ENCODE measurements at regions not wholly inside any gene's neighbourhood (a gene's known extent, or its start where the extent isn't known, plus 50 kb on each side); places are given as distances from the start of the nearest gene placed in this dataset.

DNA sequence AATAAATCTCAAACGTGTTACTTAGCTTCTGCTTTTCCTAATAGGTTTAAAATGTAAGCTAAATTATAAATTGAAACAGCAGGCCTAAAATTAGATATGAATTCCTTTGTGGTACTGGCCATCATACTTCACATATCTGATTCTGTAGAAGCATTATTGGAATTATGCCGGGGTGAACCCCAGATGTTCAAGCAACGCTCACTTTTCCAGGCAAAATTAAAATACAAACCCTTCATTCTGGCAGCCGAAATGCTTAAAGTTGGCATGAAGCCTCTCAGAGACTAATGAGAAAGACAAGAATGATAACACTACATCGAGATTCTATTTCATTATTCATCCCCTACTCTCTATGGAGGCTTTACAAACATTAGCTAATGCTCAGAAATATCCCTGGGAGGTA, 1352.7 kb upstream of the ADGRL2 start:
- Histone ChIP-seq H3K4me1 (ENCODE audit: control insufficient read depth in 2 of 2, insufficient read depth in 2 of 2, low read length in 2 of 2) (no peaks in the 10 kb centered on the region), H3K9ac (ENCODE audit: low read depth in 1 of 2, low read length in 2 of 2) (no peak overlapping the region), H3K36me3 (ENCODE audit: control insufficient read depth in 2 of 2, insufficient read depth in 2 of 2, low read length in 2 of 2) (no peaks in the 10 kb centered on the region), H3K4me3 (ENCODE audit: low read length in 2 of 2) (no peak overlapping the region), H3K9me3 (ENCODE audit: control insufficient read depth in 2 of 2, low read length in 2 of 2) (no peaks in the 10 kb centered on the region), H3K27ac (ENCODE audit: low read depth in 2 of 2, low read length in 2 of 2) (no peak overlapping the region), H3K27me3 (ENCODE audit: control insufficient read depth in 2 of 2, insufficient read depth in 2 of 2, low read length in 2 of 2) (no peaks in the 10 kb centered on the region)

GRCh38 chr1:80447526-80447925, 1353.2 kb upstream of the ADGRL2 start:
- Histone ChIP-seq H3K27ac (ENCODE audit: low read depth in 2 of 2, low read length in 2 of 2) (no peak overlapping the region), H3K4me1 (ENCODE audit: control insufficient read depth in 2 of 2, insufficient read depth in 2 of 2, low read length in 2 of 2) (no peaks in the 10 kb centered on the region), H3K4me3 (ENCODE audit: low read length in 2 of 2) (no peak overlapping the region), H3K9me3 (ENCODE audit: control insufficient read depth in 2 of 2, low read length in 2 of 2) (no peaks in the 10 kb centered on the region), H3K9ac (ENCODE audit: low read depth in 1 of 2, low read length in 2 of 2) (no peak overlapping the region), H3K36me3 (ENCODE audit: control insufficient read depth in 2 of 2, insufficient read depth in 2 of 2, low read length in 2 of 2) (no peaks in the 10 kb centered on the region), H3K27me3 (ENCODE audit: control insufficient read depth in 2 of 2, insufficient read depth in 2 of 2, low read length in 2 of 2) (no peaks in the 10 kb centered on the region)

DNA sequence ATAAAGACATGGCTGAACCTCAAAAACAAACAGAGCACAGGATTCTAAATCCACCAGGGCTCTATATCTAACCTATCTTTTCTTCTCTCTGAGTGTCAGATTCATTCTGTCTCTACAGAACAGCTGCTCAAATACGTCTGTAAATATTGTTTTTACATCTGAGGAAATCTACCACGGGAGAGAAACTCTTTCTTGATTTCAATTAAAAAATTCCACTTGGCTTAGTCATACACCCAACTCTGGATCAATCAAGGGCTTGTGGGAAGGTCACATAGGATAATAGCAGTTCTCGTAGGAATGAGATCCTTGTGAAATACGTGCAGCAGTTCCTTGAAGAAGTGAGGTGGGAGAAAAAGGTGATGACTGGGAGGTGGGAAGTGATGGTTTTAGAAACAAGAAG, 1355.7 kb upstream of the ADGRL2 start:
- Histone ChIP-seq H3K4me3 (ENCODE audit: low read length in 2 of 2) (no peak overlapping the region), H3K4me1 (ENCODE audit: control insufficient read depth in 2 of 2, insufficient read depth in 2 of 2, low read length in 2 of 2) (no peaks in the 10 kb centered on the region), H3K9me3 (ENCODE audit: control insufficient read depth in 2 of 2, low read length in 2 of 2) (no peaks in the 10 kb centered on the region), H3K27ac (ENCODE audit: low read depth in 2 of 2, low read length in 2 of 2) (no peak overlapping the region), H3K36me3 (ENCODE audit: control insufficient read depth in 2 of 2, insufficient read depth in 2 of 2, low read length in 2 of 2) (no peaks in the 10 kb centered on the region), H3K9ac (ENCODE audit: low read depth in 1 of 2, low read length in 2 of 2) (no peak overlapping the region), H3K27me3 (ENCODE audit: control insufficient read depth in 2 of 2, insufficient read depth in 2 of 2, low read length in 2 of 2) (no peaks in the 10 kb centered on the region)

GRCh38 chr1:80444171-80444570, 1356.6 kb upstream of the ADGRL2 start:
- no peaks in the 10 kb centered on the region for H3K9me3 ChIP-seq (ENCODE audit: control insufficient read depth in 2 of 2, low read length in 2 of 2)
- no peaks in the 10 kb centered on the region for H3K36me3 ChIP-seq (ENCODE audit: control insufficient read depth in 2 of 2, insufficient read depth in 2 of 2, low read length in 2 of 2)
- H3K27ac ChIP-seq (ENCODE audit: low read depth in 2 of 2, low read length in 2 of 2) = no peak overlapping the region
- no peaks in the 10 kb centered on the region for H3K4me1 ChIP-seq (ENCODE audit: control insufficient read depth in 2 of 2, insufficient read depth in 2 of 2, low read length in 2 of 2)
- no peaks in the 10 kb centered on the region for H3K27me3 ChIP-seq (ENCODE audit: control insufficient read depth in 2 of 2, insufficient read depth in 2 of 2, low read length in 2 of 2)
- no peak overlapping the region for H3K4me3 ChIP-seq (ENCODE audit: low read length in 2 of 2)
- H3K9ac ChIP-seq (ENCODE audit: low read depth in 1 of 2, low read length in 2 of 2) = no peak overlapping the region

DNA sequence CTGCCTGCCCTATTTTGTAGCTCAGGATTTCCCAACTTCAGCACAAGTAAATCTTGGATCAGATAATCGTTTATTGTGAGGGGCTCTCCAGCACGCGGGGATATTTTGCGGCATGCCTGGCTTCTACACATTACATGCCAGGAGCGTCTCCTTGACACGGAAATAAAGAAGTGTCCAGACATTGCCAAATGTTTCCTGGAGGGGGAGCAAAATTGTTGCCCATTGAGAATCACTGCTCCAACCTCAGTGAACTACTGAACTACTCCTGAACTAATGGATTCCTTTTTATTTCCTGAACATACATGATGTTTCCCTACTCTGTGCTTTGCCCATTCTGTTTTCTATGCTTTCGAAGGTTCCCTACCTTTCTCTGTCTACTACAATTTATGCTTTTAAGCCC, 1359.1 kb upstream of the ADGRL2 start:
- H3K9ac ChIP-seq (ENCODE audit: low read depth in 1 of 2, low read length in 2 of 2) = no peak overlapping the region
- no peaks in the 10 kb centered on the region for H3K9me3 ChIP-seq (ENCODE audit: control insufficient read depth in 2 of 2, low read length in 2 of 2)
- no peak overlapping the region for H3K27ac ChIP-seq (ENCODE audit: low read depth in 2 of 2, low read length in 2 of 2)
- no peaks in the 10 kb centered on the region for H3K27me3 ChIP-seq (ENCODE audit: control insufficient read depth in 2 of 2, insufficient read depth in 2 of 2, low read length in 2 of 2)
- H3K36me3 ChIP-seq (ENCODE audit: control insufficient read depth in 2 of 2, insufficient read depth in 2 of 2, low read length in 2 of 2) = no peaks in the 10 kb centered on the region
- H3K4me1 ChIP-seq (ENCODE audit: control insufficient read depth in 2 of 2, insufficient read depth in 2 of 2, low read length in 2 of 2) = no peaks in the 10 kb centered on the region
- H3K4me3 ChIP-seq (ENCODE audit: low read length in 2 of 2) = no peak overlapping the region

GRCh38 chr1:80436851-80437250, 1363.9 kb upstream of the ADGRL2 start:
- Histone ChIP-seq H3K9me3 (ENCODE audit: control insufficient read depth in 2 of 2, low read length in 2 of 2) (peaks cover 0 to 2% of the 10 kb centered on the region in 2 donors), H3K4me1 (ENCODE audit: control insufficient read depth in 2 of 2, insufficient read depth in 2 of 2, low read length in 2 of 2) (no peaks in the 10 kb centered on the region), H3K4me3 (ENCODE audit: low read length in 2 of 2) (no peak overlapping the region), H3K36me3 (ENCODE audit: control insufficient read depth in 2 of 2, insufficient read depth in 2 of 2, low read length in 2 of 2) (no peaks in the 10 kb centered on the region), H3K27ac (ENCODE audit: low read depth in 2 of 2, low read length in 2 of 2) (no peak overlapping the region), H3K27me3 (ENCODE audit: control insufficient read depth in 2 of 2, insufficient read depth in 2 of 2, low read length in 2 of 2) (no peaks in the 10 kb centered on the region), H3K9ac (ENCODE audit: low read depth in 1 of 2, low read length in 2 of 2) (no peak overlapping the region)

DNA sequence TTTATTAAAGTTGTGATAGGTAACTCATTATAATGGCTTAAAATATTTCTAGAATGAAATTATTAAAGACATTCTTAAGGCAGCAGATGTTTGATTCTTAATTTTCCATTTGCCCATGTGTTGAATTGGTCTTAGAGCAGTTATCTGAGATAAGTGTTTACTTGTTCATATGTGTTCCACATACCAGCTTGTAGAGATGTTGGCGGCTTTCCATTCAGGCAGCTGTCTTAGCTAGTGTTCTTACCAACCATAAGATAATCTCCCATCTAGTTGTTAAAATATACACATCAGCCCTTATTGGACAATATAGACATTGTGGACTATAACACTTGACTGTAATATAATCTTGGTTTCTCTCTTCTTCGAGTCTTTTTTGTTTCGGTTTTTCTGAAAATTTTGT, 1372.9 kb upstream of the ADGRL2 start:
- H3K4me1 ChIP-seq (ENCODE audit: control insufficient read depth in 2 of 2, insufficient read depth in 2 of 2, low read length in 2 of 2) = no peaks in the 10 kb centered on the region
- H3K36me3 ChIP-seq (ENCODE audit: control insufficient read depth in 2 of 2, insufficient read depth in 2 of 2, low read length in 2 of 2) = no peaks in the 10 kb centered on the region
- no peak overlapping the region for H3K4me3 ChIP-seq (ENCODE audit: low read length in 2 of 2)
- H3K27ac ChIP-seq (ENCODE audit: low read depth in 2 of 2, low read length in 2 of 2) = no peak overlapping the region
- no peak overlapping the region for H3K9ac ChIP-seq (ENCODE audit: low read depth in 1 of 2, low read length in 2 of 2)
- no peaks in the 10 kb centered on the region for H3K9me3 ChIP-seq (ENCODE audit: control insufficient read depth in 2 of 2, low read length in 2 of 2)
- H3K27me3 ChIP-seq (ENCODE audit: control insufficient read depth in 2 of 2, insufficient read depth in 2 of 2, low read length in 2 of 2) = no peaks in the 10 kb centered on the region

DNA sequence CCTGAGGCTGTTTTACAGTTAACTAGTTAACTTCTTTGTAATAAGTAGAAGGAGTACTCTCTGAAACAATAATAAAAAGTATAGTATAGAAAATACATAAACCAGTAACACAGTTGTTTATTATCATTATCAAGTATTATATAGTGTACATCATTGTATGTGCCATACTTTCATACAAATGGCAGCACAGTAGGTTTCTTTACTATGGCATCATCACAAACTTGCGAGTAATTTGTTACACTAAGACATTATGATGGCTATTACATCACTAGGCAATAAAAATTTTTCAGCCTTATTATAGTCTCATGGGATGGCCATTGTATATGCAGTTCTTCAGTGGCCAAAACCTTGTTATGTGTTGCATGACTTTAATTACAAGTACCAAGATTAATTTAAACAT, 1376.5 kb upstream of the ADGRL2 start:
- H3K4me3 ChIP-seq (ENCODE audit: low read length in 2 of 2) = no peak overlapping the region

GRCh38 chr1:80418134-80418533, 1382.6 kb upstream of the ADGRL2 start:
- Histone ChIP-seq H3K9me3 (ENCODE audit: control insufficient read depth in 2 of 2, low read length in 2 of 2) (no peaks in the 10 kb centered on the region), H3K4me3 (ENCODE audit: low read length in 2 of 2) (no peak overlapping the region), H3K36me3 (ENCODE audit: control insufficient read depth in 2 of 2, insufficient read depth in 2 of 2, low read length in 2 of 2) (no peaks in the 10 kb centered on the region), H3K9ac (ENCODE audit: low read depth in 1 of 2, low read length in 2 of 2) (no peak overlapping the region), H3K27ac (ENCODE audit: low read depth in 2 of 2, low read length in 2 of 2) (no peak overlapping the region), H3K4me1 (ENCODE audit: control insufficient read depth in 2 of 2, insufficient read depth in 2 of 2, low read length in 2 of 2) (no peaks in the 10 kb centered on the region), H3K27me3 (ENCODE audit: control insufficient read depth in 2 of 2, insufficient read depth in 2 of 2, low read length in 2 of 2) (no peaks in the 10 kb centered on the region)

More for the DNA sequence above, 1376.5 kb upstream of the ADGRL2 start:
- no peaks in the 10 kb centered on the region for H3K9me3 ChIP-seq (ENCODE audit: control insufficient read depth in 2 of 2, low read length in 2 of 2)
- no peak overlapping the region for H3K27ac ChIP-seq (ENCODE audit: low read depth in 2 of 2, low read length in 2 of 2)
- no peaks in the 10 kb centered on the region for H3K36me3 ChIP-seq (ENCODE audit: control insufficient read depth in 2 of 2, insufficient read depth in 2 of 2, low read length in 2 of 2)
- H3K27me3 ChIP-seq (ENCODE audit: control insufficient read depth in 2 of 2, insufficient read depth in 2 of 2, low read length in 2 of 2) = no peaks in the 10 kb centered on the region
- no peak overlapping the region for H3K9ac ChIP-seq (ENCODE audit: low read depth in 1 of 2, low read length in 2 of 2)
- H3K4me1 ChIP-seq (ENCODE audit: control insufficient read depth in 2 of 2, insufficient read depth in 2 of 2, low read length in 2 of 2) = no peaks in the 10 kb centered on the region

DNA sequence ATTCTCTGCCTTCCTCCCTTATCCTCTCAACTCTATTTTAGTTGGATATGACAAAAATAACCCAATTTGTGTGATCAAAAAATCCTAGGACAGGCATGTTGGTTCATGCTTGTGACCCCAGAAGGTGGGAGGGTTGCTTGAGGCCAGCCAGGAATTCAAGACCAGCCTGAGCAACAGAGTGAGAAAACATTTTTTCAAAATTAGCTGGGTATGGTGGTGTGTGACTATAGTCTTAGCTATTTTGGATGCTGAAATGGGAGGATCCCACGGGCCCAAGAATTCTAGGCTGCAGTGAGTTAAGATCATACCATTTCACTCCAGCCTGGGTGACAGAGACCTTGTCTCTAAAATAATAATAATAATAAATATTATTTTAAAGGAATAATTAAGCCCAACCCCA, 1383.1 kb upstream of the ADGRL2 start:
- H3K9ac ChIP-seq (ENCODE audit: low read depth in 1 of 2, low read length in 2 of 2) = no peak overlapping the region
- no peak overlapping the region for H3K27ac ChIP-seq (ENCODE audit: low read depth in 2 of 2, low read length in 2 of 2)
- H3K4me3 ChIP-seq (ENCODE audit: low read length in 2 of 2) = no peak overlapping the region
- H3K36me3 ChIP-seq (ENCODE audit: control insufficient read depth in 2 of 2, insufficient read depth in 2 of 2, low read length in 2 of 2) = no peaks in the 10 kb centered on the region
- no peaks in the 10 kb centered on the region for H3K4me1 ChIP-seq (ENCODE audit: control insufficient read depth in 2 of 2, insufficient read depth in 2 of 2, low read length in 2 of 2)
- H3K9me3 ChIP-seq (ENCODE audit: control insufficient read depth in 2 of 2, low read length in 2 of 2) = no peaks in the 10 kb centered on the region
- no peaks in the 10 kb centered on the region for H3K27me3 ChIP-seq (ENCODE audit: control insufficient read depth in 2 of 2, insufficient read depth in 2 of 2, low read length in 2 of 2)

DNA sequence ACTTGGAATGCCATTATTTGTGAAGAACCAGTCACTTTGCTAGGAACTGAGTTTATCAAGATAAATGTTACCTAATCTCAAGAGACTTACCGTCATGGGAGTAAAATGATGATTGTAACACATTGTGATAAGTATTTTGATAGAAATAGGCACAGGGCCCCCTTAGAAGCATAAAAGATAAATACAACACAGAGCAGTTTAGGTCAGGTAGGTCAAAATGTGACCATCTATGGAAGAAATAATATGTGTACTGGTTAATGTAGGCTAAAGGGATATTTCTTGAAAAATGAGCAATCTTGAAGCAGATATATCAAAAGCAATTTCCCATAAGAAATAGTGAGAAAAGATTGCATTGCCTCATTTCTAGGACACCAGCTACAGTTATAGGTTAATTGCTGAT, 1386.8 kb upstream of the ADGRL2 start:
- no peaks in the 10 kb centered on the region for H3K27me3 ChIP-seq (ENCODE audit: control insufficient read depth in 2 of 2, insufficient read depth in 2 of 2, low read length in 2 of 2)
- H3K9me3 ChIP-seq (ENCODE audit: control insufficient read depth in 2 of 2, low read length in 2 of 2) = no peaks in the 10 kb centered on the region

More for the DNA sequence above, 1386.8 kb upstream of the ADGRL2 start:
- H3K4me3 ChIP-seq (ENCODE audit: low read length in 2 of 2) = no peak overlapping the region
- H3K27ac ChIP-seq (ENCODE audit: low read depth in 2 of 2, low read length in 2 of 2) = no peak overlapping the region
- no peaks in the 10 kb centered on the region for H3K4me1 ChIP-seq (ENCODE audit: control insufficient read depth in 2 of 2, insufficient read depth in 2 of 2, low read length in 2 of 2)
- H3K9ac ChIP-seq (ENCODE audit: low read depth in 1 of 2, low read length in 2 of 2) = no peak overlapping the region
- no peaks in the 10 kb centered on the region for H3K36me3 ChIP-seq (ENCODE audit: control insufficient read depth in 2 of 2, insufficient read depth in 2 of 2, low read length in 2 of 2)
